ENCODE measurements at regions not wholly inside any gene's neighbourhood (a gene's known extent, or its start where the extent isn't known, plus 50 kb on each side); places are given as distances from the start of the nearest gene placed in this dataset.
A peak's percentile ranks its signal among the peaks of the same experiment; 100 is the strongest.

GRCh38 chr4:187569871-187570270 lies 425.7 kb upstream of the ZFP42 start:
- DNase-seq (ENCODE audit: low read depth) = no peak

GRCh38 chr4:187575706-187576105 lies 419.9 kb upstream of the ZFP42 start:
- no peak for DNase-seq (ENCODE audit: low read depth)

- no peak for DNase-seq (ENCODE audit: low read depth)
Measured at GRCh38 chr4:187576751-187577150, 418.8 kb upstream of the ZFP42 start.

GRCh38 chr4:187577941-187578480 lies 417.6 kb upstream of the ZFP42 start:
- peak; percentile 10 for DNase-seq (ENCODE audit: low read depth)

DNA sequence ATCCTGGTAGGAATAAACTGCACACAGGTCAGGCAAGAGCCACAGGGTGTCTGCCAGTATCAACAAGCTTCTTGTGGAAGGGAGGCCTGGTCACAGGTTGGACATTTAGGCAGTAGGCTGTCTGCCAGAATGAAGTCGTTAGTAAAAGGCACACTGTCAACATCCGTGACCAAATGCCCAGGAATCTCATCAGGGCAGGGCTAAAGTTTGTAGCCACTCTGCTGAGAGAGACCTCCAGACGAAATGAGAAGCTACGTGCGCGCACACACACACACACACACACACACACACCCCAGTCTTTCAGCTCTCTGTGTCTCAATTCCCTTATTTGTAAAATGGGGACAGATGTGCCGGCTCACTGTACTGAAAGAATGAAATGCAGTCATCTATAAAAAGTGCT lies 408.7 kb upstream of the ZFP42 start:
- peak; percentile 62 for DNase-seq (ENCODE audit: low read depth)

DNA sequence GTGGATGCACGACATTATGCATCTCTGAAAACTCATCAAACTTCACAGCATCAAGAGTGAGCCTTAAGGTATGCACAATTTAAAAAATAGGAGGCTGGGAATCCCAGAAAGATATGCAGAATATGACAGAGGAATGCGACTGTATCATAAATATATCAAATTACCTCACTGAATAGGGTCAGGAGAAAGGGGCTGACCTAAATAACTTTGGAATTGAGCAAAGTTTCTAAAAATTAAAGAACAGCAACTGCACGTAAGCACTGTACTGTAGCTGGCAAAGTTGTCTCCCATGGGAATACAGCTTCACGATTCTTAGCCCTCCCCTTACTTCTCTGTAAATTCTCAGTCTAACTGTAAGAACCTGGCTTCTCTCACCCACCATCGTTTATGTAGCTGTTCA lies 397.4 kb upstream of the ZFP42 start:
- DNase-seq (ENCODE audit: low read depth) = no peak

GRCh38 chr4:187602339-187603092 lies 393.1 kb upstream of the ZFP42 start:
- DNase-seq (ENCODE audit: low read depth) = peak; percentile 66

- peak; percentile 78 for DNase-seq (ENCODE audit: low read depth)
Measured at GRCh38 chr4:187603093-187604025, 392.2 kb upstream of the ZFP42 start.

- DNase-seq (ENCODE audit: low read depth) = no peak
Measured at GRCh38 chr4:187604984-187605383, 390.6 kb upstream of the ZFP42 start.

DNA sequence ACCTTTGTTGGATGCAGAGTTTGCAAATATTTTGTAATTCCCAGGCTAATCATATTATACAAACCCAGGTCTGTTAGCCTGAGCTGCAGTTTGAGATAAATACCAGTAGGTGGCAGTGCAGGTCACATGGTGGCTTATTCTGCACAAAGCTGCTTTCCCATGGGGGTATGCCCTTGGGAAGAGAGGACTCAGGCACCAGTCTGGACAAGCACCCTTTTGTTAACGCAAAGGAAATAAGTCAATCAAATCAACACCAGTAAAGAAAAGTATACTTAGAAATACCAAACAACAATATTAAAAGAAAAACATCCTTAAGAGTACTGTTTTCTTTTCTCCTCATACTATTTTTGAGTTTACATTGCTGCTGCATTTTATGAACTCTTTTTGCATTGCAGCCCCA lies 389.0 kb upstream of the ZFP42 start:
- DNase-seq (ENCODE audit: low read depth) = peak; percentile 43

DNA sequence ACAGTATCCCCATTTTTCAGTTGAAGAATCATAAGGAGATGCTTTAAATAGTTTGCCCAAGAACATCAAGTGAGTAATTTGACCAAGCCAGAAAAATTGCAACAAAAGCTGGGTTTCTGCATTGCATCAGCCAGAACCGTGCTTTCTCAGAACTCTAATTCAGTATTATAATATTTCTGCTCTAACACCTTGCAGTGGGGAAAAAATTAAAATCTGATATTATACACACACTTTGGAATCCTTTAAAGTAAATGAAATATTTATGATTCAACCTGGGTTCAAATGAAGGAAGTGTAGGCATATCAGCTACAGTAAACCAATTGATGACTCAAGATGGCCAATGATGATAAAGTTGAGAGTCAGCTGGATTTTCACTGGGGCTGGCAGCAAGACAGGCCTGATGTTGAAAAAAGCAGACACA lies 387.6 kb upstream of the ZFP42 start:
- DNase-seq (ENCODE audit: low read depth) = peak; percentile 28

GRCh38 chr4:187612301-187612700 lies 383.3 kb upstream of the ZFP42 start:
- peak; percentile 47 for DNase-seq (ENCODE audit: low read depth)

- no peak for DNase-seq (ENCODE audit: low read depth)
Measured at GRCh38 chr4:187613089-187613839, 382.3 kb upstream of the ZFP42 start.

DNA sequence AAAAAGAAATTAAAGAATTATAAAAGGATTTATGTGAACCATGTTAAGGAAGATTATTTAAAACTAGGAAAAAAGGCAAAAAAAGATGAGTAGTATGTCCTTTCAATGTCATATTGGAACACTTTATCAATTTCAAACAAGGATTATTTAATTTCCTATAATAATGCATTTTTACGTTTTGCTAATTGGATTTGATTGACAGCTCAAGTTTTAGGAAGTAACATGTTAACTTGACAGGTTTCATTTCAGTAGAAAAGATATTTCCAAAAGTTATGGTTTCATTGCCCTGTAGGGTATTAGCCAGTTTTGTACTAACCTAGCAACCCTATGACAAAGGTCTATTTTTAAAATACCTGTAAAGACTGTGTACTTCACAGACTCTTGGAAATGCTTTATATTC lies 379.6 kb upstream of the ZFP42 start:
- DNase-seq (ENCODE audit: low read depth) = no peak

DNA sequence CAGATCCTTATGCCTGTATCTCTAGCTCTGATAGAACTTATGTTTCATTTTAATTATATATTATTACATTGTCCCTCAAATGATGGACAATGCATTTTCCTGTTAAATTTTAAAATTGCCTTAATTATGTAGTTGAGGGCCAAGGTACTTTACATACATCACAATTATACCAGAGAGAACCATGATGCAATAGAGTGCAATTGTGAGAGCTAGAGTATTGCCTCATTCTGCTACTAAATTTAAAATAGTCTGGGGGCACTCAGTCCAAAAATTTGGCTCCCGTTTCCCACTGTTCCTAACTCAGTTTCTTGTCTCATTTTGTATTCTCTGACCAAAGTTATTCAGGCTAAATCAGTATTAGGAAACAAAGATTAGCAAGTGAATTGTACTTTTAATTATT lies 378.5 kb upstream of the ZFP42 start:
- DNase-seq (ENCODE audit: low read depth) = no peak

- DNase-seq (ENCODE audit: low read depth) = no peak
Measured at GRCh38 chr4:187618701-187619281, 376.8 kb upstream of the ZFP42 start.

DNA sequence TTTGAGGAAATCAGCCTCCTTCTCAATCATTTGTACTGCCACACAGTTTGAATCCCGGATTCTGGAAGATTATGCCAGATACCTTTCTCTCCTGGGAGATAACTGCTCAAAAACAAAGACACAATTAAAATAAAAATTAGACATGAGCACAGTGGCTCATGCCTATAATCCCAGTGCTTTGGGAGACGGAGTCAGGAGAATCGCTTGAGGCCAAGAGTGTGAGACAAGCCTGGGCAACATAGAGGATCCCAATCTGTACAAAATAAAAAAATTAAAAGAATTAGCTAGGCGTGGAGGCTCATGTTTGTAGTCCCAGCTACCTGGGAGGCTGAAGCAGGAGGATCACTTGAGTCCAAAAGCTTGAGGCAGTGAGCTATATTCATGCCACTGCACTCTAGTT lies 376.3 kb upstream of the ZFP42 start:
- DNase-seq (ENCODE audit: low read depth) = no peak

- DNase-seq (ENCODE audit: low read depth) = no peak
Measured at GRCh38 chr4:187632260-187632995, 363.1 kb upstream of the ZFP42 start.

GRCh38 chr4:187633245-187633644 lies 362.3 kb upstream of the ZFP42 start:
- no peak for DNase-seq (ENCODE audit: low read depth)

- no peak for DNase-seq (ENCODE audit: low read depth)
Measured at GRCh38 chr4:187656959-187657358, 338.6 kb upstream of the ZFP42 start.

- DNase-seq (ENCODE audit: low read depth) = no peak
Measured at GRCh38 chr4:187663076-187663475, 332.5 kb upstream of the ZFP42 start.

Data from RPMI7951 (cell line).